HCT116 (cell line): ENCODE measurements at regions not wholly inside any gene's neighbourhood (a gene's known extent, or its start where the extent isn't known, plus 50 kb on each side); places are given as distances from the start of the nearest gene placed in this dataset.

Source experiments
- ATAC-seq: fragments of 200-7000 bp; cut with Tn5 transposase; 2 replicates; pipeline ENCODE4 v1.9.1; 2020; ENCODE audit warnings: mild to moderate bottlenecking, moderate library complexity
- BruUV-seq: library from RNA; stranded (reverse); fragments of 400-500 nt; replicated peaks from 2 replicates; lab custom pipeline; 2021; lab: Mats Ljungman, UMichigan
- CTCF ChIA-PET: fragments of 300-600 bp; sonication (Branson Sonifier 250); formaldehyde crosslinking; loops from one replicate; lab custom pipeline; 2021; ENCODE audit warnings: antibody characterized with exemption; lab: Charles Lee
- POLR2A ChIA-PET: fragments of 300-600, 350-600 bp; sonication (Branson Sonifier 250); formaldehyde crosslinking; loops from one replicate; lab custom pipeline; 2021; ENCODE audit warnings: antibody characterized with exemption; lab: Charles Lee
- RAD21 ChIA-PET, 2 experiments: fragments of 300-600 bp; sonication (Branson Sonifier 250); formaldehyde crosslinking; loops; one replicate each; lab custom pipeline; 2023; ENCODE audit warnings: low total read pairs in 2 of 2; ENCODE audit not compliant: uncharacterized antibody in 2 of 2, unreplicated experiment in 2 of 2, low non-redundant PET in 1 of 2; lab: Charles Lee
- DNase-seq: peaks from one replicate; pipeline ENCODE4 v3.0.0-alpha.2; 2010; ENCODE audit warnings: low read depth, low spot score
- H2AFZ ChIP-seq: fragments of 200-600 bp; shearing (Covaris generic), sonication (generic); 2 replicates; pipeline ENCODE4 v1.6.1; 2017; ENCODE audit warnings: low read depth, mixed run types, mixed read lengths, antibody characterized with exemption, low read length; ENCODE audit not compliant: poor library complexity, severe bottlenecking
- H3K27ac ChIP-seq: 2 replicates; pipeline ENCODE4 v1.5.1; 2012; ENCODE audit warnings: low read depth, low read length
- H3K27me3 ChIP-seq: fragments of 200-600 bp; sonication (generic); 2 replicates; pipeline ENCODE4 v1.6.1; 2016; ENCODE audit warnings: mixed run types, low read length, mixed read lengths; ENCODE audit not compliant: insufficient read depth
- H3K36me3 ChIP-seq, 2 experiments: fragments of 200-500 bp in 1 of 2; fragments of 200-600 bp in 1 of 2; sonication (Bioruptor generic) in 1 of 2; sonication (generic) in 1 of 2; 2 replicates each; pipeline versions ENCODE4 v1.5.1 to v1.6.1; 2014 to 2016; ENCODE audit warnings: low read length in 2 of 2, inconsistent platforms in 1 of 2, mixed read lengths in 1 of 2, mixed run types in 1 of 2; ENCODE audit not compliant: insufficient read depth in 2 of 2, control insufficient read depth in 1 of 2
- H3K4me1 ChIP-seq, 2 experiments: fragments of 200-600 bp in 1 of 2; sonication (generic) in 1 of 2; 2 replicates each; pipeline versions ENCODE4 v1.5.1 to v1.6.1; 2012 to 2017; ENCODE audit warnings: low read length in 2 of 2, inconsistent platforms in 1 of 2, mild to moderate bottlenecking in 1 of 2, mixed read lengths in 1 of 2, mixed run types in 1 of 2, moderate library complexity in 1 of 2; ENCODE audit not compliant: insufficient read depth in 2 of 2, control insufficient read depth in 1 of 2
- H3K4me2 ChIP-seq: fragments of 200-600 bp; sonication (generic); 2 replicates; pipeline ENCODE4 v1.6.1; 2017; ENCODE audit warnings: mixed run types, low read length, mixed read lengths
- H3K4me3 ChIP-seq, 2 experiments: fragments of 200-600 bp in 1 of 2; sonication (generic) in 1 of 2; replicated peaks in 1 of 2; 2 replicates each; pipeline ENCODE4 v1.5.1; 2011 to 2016; ENCODE audit warnings: low read length in 2 of 2, control low read depth in 1 of 2, low read depth in 1 of 2, mild to moderate bottlenecking in 1 of 2, mixed read lengths in 1 of 2, mixed run types in 1 of 2
- H3K79me2 ChIP-seq: fragments of 200-600 bp; sonication (generic); 2 replicates; pipeline ENCODE4 v1.6.1; 2017; ENCODE audit warnings: mild to moderate bottlenecking, mixed run types, low read length, moderate library complexity, mixed read lengths; ENCODE audit not compliant: insufficient read depth
- H3K9ac ChIP-seq: fragments of 200-600 bp; sonication (generic); 2 replicates; pipeline ENCODE4 v1.6.1; 2016; ENCODE audit warnings: low read length, mixed read lengths
- H3K9me2 ChIP-seq: fragments of 200-600 bp; sonication (generic), shearing (Covaris generic); 2 replicates; pipeline ENCODE4 v1.6.1; 2017; ENCODE audit warnings: mixed run types, mild to moderate bottlenecking, moderate library complexity; ENCODE audit not compliant: insufficient read depth
- H3K9me3 ChIP-seq, 2 experiments: fragments of 200-500 bp in 1 of 2; fragments of 200-600 bp in 1 of 2; sonication (Bioruptor generic) in 1 of 2; sonication (generic) in 1 of 2; 2 replicates each; pipeline ENCODE4 v1.6.1; 2014 to 2017; ENCODE audit warnings: low read length in 2 of 2, mixed read lengths in 2 of 2, inconsistent platforms in 1 of 2, low read depth in 1 of 2, mild to moderate bottlenecking in 1 of 2, mixed run types in 1 of 2, moderate library complexity in 1 of 2; ENCODE audit not compliant: control insufficient read depth in 1 of 2, insufficient read depth in 1 of 2
- H4K20me1 ChIP-seq: fragments of 200-600 bp; sonication (generic), shearing (Covaris generic); 2 replicates; pipeline ENCODE4 v1.6.1; 2017; ENCODE audit warnings: mixed run types, mild to moderate bottlenecking, moderate library complexity; ENCODE audit not compliant: insufficient read depth
- CBX3 ChIP-seq: IDR thresholded peaks from 2 replicates; pipeline ENCODE4 v1.6.1; 2012; ENCODE audit warnings: low read depth
- ELF1 ChIP-seq: IDR thresholded peaks from 2 replicates; pipeline ENCODE4 v1.6.1; 2012; ENCODE audit warnings: low read depth, borderline replicate concordance
- EZH2 ChIP-seq: fragments of 200-600 bp; sonication (generic); IDR thresholded peaks from 2 replicates; pipeline ENCODE4 v1.6.1; 2017; ENCODE audit warnings: antibody characterized with exemption, mixed run types
- EZH2phosphoT487 ChIP-seq: fragments of 200-600 bp; IDR thresholded peaks from 2 replicates; pipeline ENCODE4 v1.6.1; 2018; ENCODE audit warnings: antibody characterized with exemption, borderline replicate concordance
- POLR2A ChIP-seq: IDR thresholded peaks from 2 replicates; pipeline ENCODE4 v1.7.0; 2011; ENCODE audit warnings: borderline replicate concordance; ENCODE audit not compliant: insufficient read depth, insufficient read length; ENCODE audit errors: extremely low read depth
- RAD21 ChIP-seq: IDR thresholded peaks from 2 replicates; pipeline ENCODE4 v1.6.1; 2012; ENCODE audit warnings: low read depth, mild to moderate bottlenecking
- REST ChIP-seq: IDR thresholded peaks from 2 replicates; pipeline ENCODE4 v1.6.1; 2012; ENCODE audit warnings: low read depth
- SIN3A ChIP-seq: IDR thresholded peaks from 2 replicates; pipeline ENCODE4 v1.6.1; 2012; ENCODE audit warnings: low read depth
- YY1 ChIP-seq: IDR thresholded peaks from 2 replicates; pipeline ENCODE4 v1.6.1; 2011; ENCODE audit warnings: low read length, low read depth, moderate library complexity, mild to moderate bottlenecking; ENCODE audit not compliant: insufficient replicate concordance; ENCODE audit errors: extremely low read depth
- ZBTB33 ChIP-seq: IDR thresholded peaks from 2 replicates; pipeline ENCODE4 v1.6.1; 2011; ENCODE audit warnings: mild to moderate bottlenecking, low read length, moderate library complexity; ENCODE audit not compliant: insufficient replicate concordance; ENCODE audit errors: extremely low read depth
- ZFX ChIP-seq: fragments of 450-650 bp; IDR thresholded peaks from 2 replicates; pipeline ENCODE4 v1.6.1; 2017
- ZNF274 ChIP-seq: fragments of 200-500 bp; sonication (Bioruptor generic); IDR thresholded peaks from 2 replicates; pipeline ENCODE4 v1.6.1; 2014; ENCODE audit warnings: mild to moderate bottlenecking, low read depth, low read length, inconsistent platforms
- intact Hi-C: fragments of 100-400 bp; cut with micrococcal nuclease; formaldehyde crosslinking; loops from 2 replicates; pipeline ENCODE4 v1.10.0; 2022

DNA sequence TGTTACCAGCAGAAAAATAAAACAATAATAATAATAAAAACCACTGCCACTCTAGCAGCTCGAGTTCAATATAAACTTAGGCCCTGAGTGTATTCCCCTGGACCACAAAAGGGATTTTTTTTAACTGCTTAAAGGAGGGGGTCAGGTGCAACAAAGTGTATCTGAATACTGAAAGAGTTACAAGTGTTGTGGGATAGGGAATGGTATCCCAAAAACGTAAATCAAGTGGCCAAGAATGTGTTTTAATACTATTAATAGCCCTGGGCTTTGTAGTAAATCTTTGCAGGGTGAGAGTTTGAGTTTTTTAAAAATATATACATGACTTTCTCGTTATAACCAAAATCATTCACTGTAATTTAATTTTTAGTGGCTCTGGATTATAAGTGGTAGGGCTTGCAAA, 860.1 kb upstream of the INTU start:
- no peak for ATAC-seq
- CTCF ChIA-PET: no interaction called here
- RAD21 ChIA-PET: no interaction called here
- no peak overlapping the region for H3K9ac ChIP-seq
- TF ChIP-seq ELF1 (no peak), RAD21 (no peak), ZBTB33 (no peak), ZFX (no peak), SIN3A (no peak)
- TF ChIP-seq, all 23 proteins: peak for 0
- no peaks in the 10 kb centered on the region for H3K27me3 ChIP-seq
- peaks cover 0 to under 1% of the 10 kb centered on the region in 2 experiments; a peak in 1 of 4 replicates for H3K4me1 ChIP-seq
- no peaks in the 10 kb centered on the region for H4K20me1 ChIP-seq
- H3K9me3 ChIP-seq: no peaks in the 10 kb centered on the region
- POLR2A ChIA-PET: interaction anchor here (0.6 kb wide), 1 partner anchor 29 kb away, joined by 4 read pairs; no protein-coding TSS in a partner anchor
- H3K27ac ChIP-seq: no peak overlapping the region
- H2AFZ ChIP-seq: no peak overlapping the region
- no peaks in the 10 kb centered on the region for H3K9me2 ChIP-seq
- intact Hi-C loops: no loop called here
- DNase-seq: no peak
- no TSS peak for BruUV-seq
- no peaks in the 10 kb centered on the region for H3K36me3 ChIP-seq
- no peak overlapping the region for H3K4me3 ChIP-seq
- no peak overlapping the region for H3K4me2 ChIP-seq
- no peaks in the 10 kb centered on the region for H3K79me2 ChIP-seq

GRCh38 chr4:126775485-126776106, 857.2 kb upstream of the INTU start:
- H2AFZ ChIP-seq: no peak overlapping the region
- no peaks in the 10 kb centered on the region for H3K27me3 ChIP-seq
- intact Hi-C loops: no loop called here
- ChIA-PET CTCF (no interaction called here), POLR2A (no interaction called here), RAD21 (no interaction called here)
- no peak overlapping the region for H3K4me3 ChIP-seq
- peaks cover 0 to 17% of the 10 kb centered on the region in 2 experiments; a peak in 2 of 4 replicates for H3K4me1 ChIP-seq
- DNase-seq: no peak
- no peaks in the 10 kb centered on the region for H3K9me2 ChIP-seq
- no peak overlapping the region for H3K27ac ChIP-seq
- no peaks in the 10 kb centered on the region for H4K20me1 ChIP-seq
- H3K9me3 ChIP-seq: no peaks in the 10 kb centered on the region
- H3K9ac ChIP-seq: no peak overlapping the region
- no peaks in the 10 kb centered on the region for H3K79me2 ChIP-seq
- no peak for ATAC-seq
- BruUV-seq: no TSS peak
- H3K36me3 ChIP-seq: no peaks in the 10 kb centered on the region
- TF ChIP-seq YY1 (no peak), CBX3 (no peak), REST (no peak), EZH2phosphoT487 (no peak), EZH2 (no peak), POLR2A (no peak), SIN3A (no peak), ZNF274 (no peak), ZFX (no peak)
- no peak overlapping the region for H3K4me2 ChIP-seq
